GM18499 (cell line): ENCODE measurements at regions not wholly inside any gene's neighbourhood (a gene's known extent, or its start where the extent isn't known, plus 50 kb on each side); places are given as distances from the start of the nearest gene placed in this dataset.
"Not testable (repeated sequence)": the region's sequence is repeated elsewhere in the genome, so short reads cannot be mapped to it uniquely, and the experiment has no call there.

Source experiments
- ATAC-seq: cut with Tn5 transposase; IDR thresholded peaks from one replicate; pipeline ENCODE4 v1.9.1; 2021; ENCODE audit warnings: moderate number of reproducible peaks; ENCODE audit not compliant: insufficient read depth, unreplicated experiment

- ATAC-seq, result no peak
These were observed 170.3 kb upstream of the MAP2 start for GRCh38 chr2:209253544-209253943.

- no peak for ATAC-seq
These were observed 164.1 kb upstream of the MAP2 start for GRCh38 chr2:209259767-209260166.

- ATAC-seq, result no peak
These were observed 163.6 kb upstream of the MAP2 start for GRCh38 chr2:209260281-209260680.

- ATAC-seq, result not testable (repeated sequence)
These were observed 162.3 kb upstream of the MAP2 start for GRCh38 chr2:209261366-209262053.

GRCh38 chr2:209269024-209269423 is 154.8 kb upstream of the MAP2 start:
- ATAC-seq, result no peak

GRCh38 chr2:209276000-209276399 is 147.8 kb upstream of the MAP2 start:
- ATAC-seq, result no peak

- ATAC-seq, result no peak
These were observed 146.4 kb upstream of the MAP2 start for GRCh38 chr2:209277444-209277843.

GRCh38 chr2:209298601-209299000 is 125.2 kb upstream of the MAP2 start:
- no peak for ATAC-seq

GRCh38 chr2:209299478-209299877 is 124.4 kb upstream of the MAP2 start:
- ATAC-seq, result not testable (repeated sequence)

GRCh38 chr2:209300766-209301165 is 123.1 kb upstream of the MAP2 start:
- not testable (repeated sequence) for ATAC-seq

- no peak for ATAC-seq
These were observed 118.8 kb upstream of the MAP2 start for GRCh38 chr2:209305026-209305425.

GRCh38 chr2:209305746-209306196 is 118.1 kb upstream of the MAP2 start:
- no peak for ATAC-seq

- no peak for ATAC-seq
These were observed 116.5 kb upstream of the MAP2 start for GRCh38 chr2:209307161-209308001.

GRCh38 chr2:209308415-209308814 is 115.4 kb upstream of the MAP2 start:
- no peak for ATAC-seq

- ATAC-seq, result no peak
These were observed 111.9 kb upstream of the MAP2 start for GRCh38 chr2:209311948-209312347.

GRCh38 chr2:209312450-209312849 is 111.4 kb upstream of the MAP2 start:
- ATAC-seq, result not testable (repeated sequence)

GRCh38 chr2:209314653-209315052 is 109.2 kb upstream of the MAP2 start:
- ATAC-seq, result no peak

GRCh38 chr2:209316141-209316540 is 107.7 kb upstream of the MAP2 start:
- ATAC-seq, result no peak

GRCh38 chr2:209321076-209321475 is 102.8 kb upstream of the MAP2 start:
- no peak for ATAC-seq

GRCh38 chr2:209321581-209321980 is 102.3 kb upstream of the MAP2 start:
- no peak for ATAC-seq

GRCh38 chr2:209322041-209322440 is 101.8 kb upstream of the MAP2 start:
- ATAC-seq, result no peak
